H9 (cell line): ENCODE measurements at regions not wholly inside any gene's neighbourhood (a gene's known extent, or its start where the extent isn't known, plus 50 kb on each side); places are given as distances from the start of the nearest gene placed in this dataset.

Experiments used
- DNase-seq: peaks from one replicate; pipeline ENCODE4 v3.0.0-alpha.2; 2017
- H2AFZ ChIP-seq: one replicate; pipeline ENCODE4 v1.6.1; 2013; ENCODE audit warnings: mild to moderate bottlenecking, low read length, control low read depth, moderate library complexity
- H2AK5ac ChIP-seq: 2 replicates; pipeline ENCODE4 v1.6.1; 2013; ENCODE audit warnings: low read length, control low read depth, mixed read lengths; ENCODE audit not compliant: insufficient read length
- H2BK120ac ChIP-seq: one replicate; pipeline ENCODE4 v1.6.1; 2013; ENCODE audit warnings: low read depth, mild to moderate bottlenecking, low read length, control low read depth, inconsistent platforms; ENCODE audit not compliant: poor library complexity, severe bottlenecking
- H2BK12ac ChIP-seq: 2 replicates; pipeline ENCODE4 v1.6.1; 2013; ENCODE audit warnings: low read length, control low read depth, mixed read lengths, low read depth; ENCODE audit not compliant: insufficient read length
- H2BK15ac ChIP-seq: 2 replicates; pipeline ENCODE4 v1.6.1; 2013; ENCODE audit warnings: low read depth, low read length, control low read depth
- H2BK20ac ChIP-seq: one replicate; pipeline ENCODE4 v1.6.1; 2013; ENCODE audit warnings: low read depth, mild to moderate bottlenecking, low read length, control low read depth, inconsistent platforms; ENCODE audit not compliant: poor library complexity, severe bottlenecking
- H2BK5ac ChIP-seq: 2 replicates; pipeline ENCODE4 v1.6.1; 2013; ENCODE audit warnings: low read length, control low read depth, mixed read lengths; ENCODE audit not compliant: insufficient read length
- H3K14ac ChIP-seq: 2 replicates; pipeline ENCODE4 v1.6.1; 2013; ENCODE audit warnings: low read length, control low read depth; ENCODE audit not compliant: insufficient read depth
- H3K18ac ChIP-seq: 2 replicates; pipeline ENCODE4 v1.6.1; 2013; ENCODE audit warnings: low read depth, mild to moderate bottlenecking, mixed read lengths, low read length, control low read depth; ENCODE audit not compliant: insufficient read length
- H3K23ac ChIP-seq: 2 replicates; pipeline ENCODE4 v1.6.1; 2013; ENCODE audit warnings: low read length, control low read depth, mixed read lengths, low read depth; ENCODE audit not compliant: insufficient read length
- H3K23me2 ChIP-seq: 2 replicates; pipeline ENCODE4 v1.6.1; 2013; ENCODE audit warnings: low read depth, mild to moderate bottlenecking, mixed read lengths, low read length, control low read depth; ENCODE audit not compliant: insufficient read length, poor library complexity, severe bottlenecking
- H3K27ac ChIP-seq: 2 replicates; pipeline ENCODE4 v1.5.1; 2013; ENCODE audit warnings: low read length, control low read depth, mixed read lengths, low read depth; ENCODE audit not compliant: insufficient read length
- H3K27me3 ChIP-seq: 2 replicates; pipeline ENCODE4 v1.6.1; 2013; ENCODE audit warnings: low read length, control low read depth, inconsistent platforms; ENCODE audit not compliant: insufficient read depth
- H3K4ac ChIP-seq: 2 replicates; pipeline ENCODE4 v1.6.1; 2013; ENCODE audit warnings: low read depth, mild to moderate bottlenecking, control low read depth, inconsistent platforms, low read length, moderate library complexity
- H3K4me1 ChIP-seq: 2 replicates; pipeline ENCODE4 v1.6.1; 2013; ENCODE audit warnings: low read length, control low read depth, inconsistent platforms; ENCODE audit not compliant: insufficient read depth
- H3K4me2 ChIP-seq: 2 replicates; pipeline ENCODE4 v1.6.1; 2013; ENCODE audit warnings: low read length, control low read depth, mixed read lengths; ENCODE audit not compliant: insufficient read length, insufficient read depth
- H3K56ac ChIP-seq: 2 replicates; pipeline ENCODE4 v1.6.1; 2013; ENCODE audit warnings: low read depth, mild to moderate bottlenecking, mixed read lengths, low read length, control low read depth; ENCODE audit not compliant: insufficient read length
- H3K79me1 ChIP-seq: 2 replicates; pipeline ENCODE4 v1.6.1; 2013; ENCODE audit warnings: low read depth, mild to moderate bottlenecking, moderate library complexity, low read length, control low read depth, inconsistent platforms; ENCODE audit not compliant: insufficient read depth, poor library complexity, severe bottlenecking
- H3K79me2 ChIP-seq: 2 replicates; pipeline ENCODE4 v1.6.1; 2013; ENCODE audit warnings: low read length, control low read depth, inconsistent platforms; ENCODE audit not compliant: insufficient read depth
- H3K9ac ChIP-seq: 2 replicates; pipeline ENCODE4 v1.6.1; 2013; ENCODE audit warnings: low read length, control low read depth, mixed read lengths; ENCODE audit not compliant: insufficient read length; ENCODE audit errors: extremely low read depth
- H3K9me3 ChIP-seq: one replicate; pipeline ENCODE4 v1.6.1; 2013; ENCODE audit warnings: low read depth, low read length, inconsistent platforms; ENCODE audit not compliant: control insufficient read depth
- H3T11ph ChIP-seq: one replicate; pipeline ENCODE4 v1.6.1; 2013; ENCODE audit warnings: mild to moderate bottlenecking, low read length, control low read depth, inconsistent platforms
- H4K20me1 ChIP-seq: one replicate; pipeline ENCODE4 v1.6.1; 2013; ENCODE audit not compliant: control insufficient read depth, insufficient read length, insufficient read depth
- H4K5ac ChIP-seq: 2 replicates; pipeline ENCODE4 v1.6.1; 2013; ENCODE audit warnings: low read depth, mild to moderate bottlenecking, mixed read lengths, low read length, control low read depth; ENCODE audit not compliant: insufficient read length
- H4K8ac ChIP-seq: replicated peaks from 2 replicates; pipeline ENCODE4 v1.6.1; 2013; ENCODE audit warnings: low read length, control low read depth, mixed read lengths, low read depth; ENCODE audit not compliant: insufficient read length
- H4K91ac ChIP-seq: 2 replicates; pipeline ENCODE4 v1.6.1; 2013; ENCODE audit warnings: low read depth, mild to moderate bottlenecking, moderate library complexity, mixed read lengths, low read length, control low read depth; ENCODE audit not compliant: insufficient read length
- H3K27ac Mint-ChIP-seq, 3 experiments: 2 replicates in 2 of 3; 3 replicates in 1 of 3; pipeline ENCODE4 v1.8.0; 2020 to 2021; ENCODE audit warnings: mixed read lengths in 3 of 3, mild to moderate bottlenecking in 1 of 3, moderate library complexity in 1 of 3
- H3K27me3 Mint-ChIP-seq: 2 replicates; pipeline ENCODE4 v1.8.0; 2021; ENCODE audit warnings: low read depth, mild to moderate bottlenecking, moderate library complexity, mixed read lengths
- H3K36me3 Mint-ChIP-seq, 3 experiments: 2 replicates in 2 of 3; 3 replicates in 1 of 3; pipeline ENCODE4 v1.8.0; 2020 to 2021; ENCODE audit warnings: low read depth in 3 of 3, mixed read lengths in 3 of 3; ENCODE audit not compliant: insufficient read depth in 1 of 3
- H3K4me1 Mint-ChIP-seq, 2 experiments: 2 replicates each; pipeline ENCODE4 v1.8.0; 2020; ENCODE audit warnings: mixed read lengths in 2 of 2
- H3K4me3 Mint-ChIP-seq, 2 experiments: 2 replicates in 1 of 2; 3 replicates in 1 of 2; pipeline ENCODE4 v1.8.0; 2020 to 2021; ENCODE audit warnings: mild to moderate bottlenecking in 2 of 2, mixed read lengths in 2 of 2, moderate library complexity in 1 of 2
- H3K9me3 Mint-ChIP-seq, 2 experiments: 2 replicates in 1 of 2; 3 replicates in 1 of 2; pipeline ENCODE4 v1.8.0; 2020; ENCODE audit warnings: mild to moderate bottlenecking in 2 of 2, mixed read lengths in 2 of 2, moderate library complexity in 1 of 2
- CTCF ChIP-seq: fragments of 200-600 bp; sonication (generic); conservative IDR thresholded peaks from 3 replicates; pipeline ENCODE4 v1.8.0; 2021; ENCODE audit warnings: antibody characterized with exemption, mild to moderate bottlenecking
- WGBS: extraction: QIAGEN DNeasy Blood & Tissue Kit; methylation state at CpG from one replicate; pipeline ENCODE4 v1.1.7; 2013; ENCODE audit warnings: missing lambda C conversion rate, low lambda C conversion rate, mixed read lengths; ENCODE audit not compliant: insufficient read length; ENCODE audit errors: extremely low coverage; 5-methylcytosine and 5-hydroxymethylcytosine counted together

- no peak overlapping the region for H4K8ac ChIP-seq
- H3K27ac Mint-ChIP-seq = no peak overlapping the region
- no peak for TF ChIP-seq CTCF
These were observed 308.8 kb upstream of the HS3ST5 start for GRCh38 chr6:114651611-114652010.

More at GRCh38 chr6:114651611-114652010, 308.8 kb upstream of the HS3ST5 start:
- H2BK12ac ChIP-seq = no peak overlapping the region
- no peak overlapping the region for H4K91ac ChIP-seq
- H3K9me3 Mint-ChIP-seq = no peaks in the 10 kb centered on the region
- H2BK120ac ChIP-seq = no peak overlapping the region
- H3K4me1 Mint-ChIP-seq = no peaks in the 10 kb centered on the region
- no peaks in the 10 kb centered on the region for H3K79me1 ChIP-seq
- DNase-seq = no peak
- no peak overlapping the region for H2AK5ac ChIP-seq
- no peaks in the 10 kb centered on the region for H3K79me2 ChIP-seq
- no peaks in the 10 kb centered on the region for H3K27me3 Mint-ChIP-seq
- H3K23me2 ChIP-seq = no peaks in the 10 kb centered on the region
- no peak overlapping the region for H2BK15ac ChIP-seq
- no peak overlapping the region for H2BK5ac ChIP-seq
- no peaks in the 10 kb centered on the region for H3K27me3 ChIP-seq
- H3K4me2 ChIP-seq = no peak overlapping the region
- no peaks in the 10 kb centered on the region for H3K36me3 Mint-ChIP-seq
- no peak overlapping the region for H3K23ac ChIP-seq
- H3K4ac ChIP-seq = no peak overlapping the region
- H3K9me3 ChIP-seq = no peaks in the 10 kb centered on the region
- no peak overlapping the region for H3K14ac ChIP-seq
- no peak overlapping the region for H2AFZ ChIP-seq
- no peak overlapping the region for H3K4me3 Mint-ChIP-seq
- no peak overlapping the region for H3T11ph ChIP-seq
- no peaks in the 10 kb centered on the region for H3K4me1 ChIP-seq
- H3K18ac ChIP-seq = no peak overlapping the region
- no peak overlapping the region for H3K27ac ChIP-seq
- no CpG with 5 or more reads among the region's 2 CpGs for WGBS
- no peak overlapping the region for H3K9ac ChIP-seq
- H4K5ac ChIP-seq = no peak overlapping the region
- no peak overlapping the region for H2BK20ac ChIP-seq
- H4K20me1 ChIP-seq = no peaks in the 10 kb centered on the region
- no peak overlapping the region for H3K56ac ChIP-seq
